Dedifferentiated amniotic fluid mesenchymal stem cell (primary cell): ENCODE measurements at regions not wholly inside any gene's neighbourhood (a gene's known extent, or its start where the extent isn't known, plus 50 kb on each side); places are given as distances from the start of the nearest gene placed in this dataset.

Experiments used
- DNase-seq: peaks from one replicate; pipeline ENCODE4 v3.0.0-alpha.2; 2016; ENCODE audit errors: extremely low spot score

DNA sequence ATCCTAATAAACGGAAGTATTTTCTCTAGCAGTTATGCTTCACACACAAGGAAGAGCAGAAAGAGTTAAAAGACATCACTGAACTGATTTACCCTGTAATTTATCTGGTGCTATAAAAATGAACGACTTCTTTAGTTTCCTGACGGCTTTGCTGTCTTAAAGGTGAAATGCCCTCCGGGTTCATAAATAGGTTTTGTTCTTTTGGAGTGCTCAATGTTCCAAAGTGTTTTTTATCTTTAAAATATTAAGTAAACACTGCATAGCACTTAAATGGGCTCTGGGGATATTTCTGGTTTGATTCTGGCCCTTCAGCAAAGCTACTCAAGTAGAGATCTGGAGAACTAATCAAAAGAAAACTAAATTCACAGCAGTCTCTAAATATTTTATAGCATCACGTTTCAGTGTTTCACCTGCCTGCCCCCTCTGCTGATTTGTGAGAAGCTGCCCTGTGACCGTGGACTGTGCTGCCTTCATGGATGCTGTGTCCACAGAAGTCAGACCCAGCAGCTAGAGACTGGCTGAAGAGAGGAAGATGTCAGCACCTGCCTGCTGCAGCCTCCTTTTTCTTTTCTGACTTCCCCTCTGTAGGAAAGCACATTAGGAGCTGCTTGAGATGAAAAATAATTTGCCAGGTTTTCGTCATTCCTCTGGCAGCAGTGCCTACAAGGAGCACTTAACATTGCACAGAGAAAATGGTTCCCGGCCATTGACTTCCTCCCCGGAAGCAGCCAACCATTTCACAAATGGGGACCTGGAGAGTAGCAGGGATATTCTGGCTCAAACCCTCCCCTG is 205.1 kb upstream of the FSCB start:
- DNase-seq, result no peak

DNA sequence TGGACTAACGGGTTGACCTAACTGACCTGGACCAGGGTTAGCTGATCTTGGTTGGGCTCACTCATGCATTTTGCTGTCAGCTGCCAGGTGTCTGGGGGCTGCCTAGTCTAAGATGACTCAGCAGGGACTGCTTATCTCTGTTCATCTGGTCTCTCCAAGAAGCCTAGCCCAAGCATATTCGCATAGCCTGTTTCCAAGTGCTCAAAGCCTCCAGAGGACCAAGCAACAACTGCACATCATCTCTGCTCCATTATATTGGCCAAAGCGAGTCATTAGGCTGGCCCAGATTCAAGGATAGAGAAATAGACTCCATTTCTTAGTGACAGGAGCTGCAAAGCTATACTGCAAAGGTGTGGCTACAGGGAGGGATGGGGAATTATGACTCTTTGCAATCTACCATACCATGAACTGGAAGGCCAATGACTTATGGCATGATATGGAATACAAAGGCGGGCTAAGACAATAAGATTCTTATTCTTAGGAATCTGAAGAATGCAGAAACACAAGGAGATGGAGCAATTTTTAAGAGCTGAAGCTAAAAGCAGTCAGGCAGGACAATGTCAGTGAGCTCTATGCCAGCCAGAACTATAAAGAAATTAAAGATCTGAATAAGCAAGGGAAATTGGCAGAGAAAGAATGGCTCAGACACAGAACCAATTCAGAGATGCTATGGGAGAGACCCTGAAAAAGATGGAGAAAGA is 194.6 kb upstream of the FSCB start:
- no peak for DNase-seq

DNA sequence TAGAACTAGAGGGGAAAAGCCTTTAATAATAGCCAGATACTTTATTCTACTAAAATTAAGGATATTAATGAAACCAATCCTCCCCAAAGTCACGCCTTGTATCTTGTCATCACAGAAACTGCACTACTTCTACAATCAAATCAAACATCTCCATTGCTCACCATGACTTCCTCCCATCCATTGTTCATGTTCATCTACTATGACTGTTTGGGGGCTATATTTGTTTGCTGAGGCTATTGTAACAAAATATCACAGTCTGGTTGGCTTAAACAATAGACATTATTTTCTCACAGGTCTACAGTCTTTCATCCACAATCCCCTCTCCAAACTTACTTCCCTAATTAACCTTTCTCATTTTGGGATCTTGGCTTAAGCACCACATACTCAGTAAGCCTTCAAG is 193.6 kb upstream of the FSCB start:
- no peak for DNase-seq

DNA sequence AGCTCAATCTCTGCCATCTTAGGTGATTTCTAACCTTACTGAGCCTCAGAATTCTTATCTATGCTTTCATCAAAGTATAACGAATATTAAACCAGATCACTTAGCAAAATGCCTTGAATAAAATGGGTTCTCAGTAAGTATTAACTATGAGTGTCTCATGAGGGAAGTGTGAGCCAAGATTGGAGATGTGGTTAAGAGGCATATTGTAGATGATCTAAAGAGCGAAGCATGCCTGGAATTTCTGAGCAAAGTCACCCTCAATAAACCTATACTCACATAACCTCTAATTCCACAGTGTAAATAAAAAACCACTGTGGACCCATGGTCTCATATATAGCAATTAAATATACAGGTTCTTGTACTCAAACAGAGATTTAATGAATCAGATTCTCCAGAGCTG is 193.1 kb upstream of the FSCB start:
- DNase-seq, result no peak

DNA sequence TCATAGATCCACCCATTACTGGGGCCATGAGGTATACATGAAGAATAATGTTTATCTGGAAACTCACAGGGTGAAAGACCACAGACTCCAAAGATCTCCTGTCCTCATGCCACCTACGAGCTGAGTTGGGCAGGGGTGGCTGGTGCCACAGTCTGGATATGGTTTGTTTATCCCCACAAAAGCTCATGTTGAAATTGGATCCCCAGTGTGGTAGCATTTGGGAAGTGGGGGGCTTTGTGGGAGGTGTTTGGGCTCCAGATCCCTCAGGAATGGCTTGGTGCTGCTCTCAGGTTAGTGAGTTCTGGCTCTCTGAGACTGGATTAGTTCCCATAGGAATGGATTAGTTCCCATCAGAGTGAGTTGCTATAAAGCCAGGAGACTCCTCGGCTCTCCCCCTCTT is 192.3 kb upstream of the FSCB start:
- DNase-seq, result no peak

DNA sequence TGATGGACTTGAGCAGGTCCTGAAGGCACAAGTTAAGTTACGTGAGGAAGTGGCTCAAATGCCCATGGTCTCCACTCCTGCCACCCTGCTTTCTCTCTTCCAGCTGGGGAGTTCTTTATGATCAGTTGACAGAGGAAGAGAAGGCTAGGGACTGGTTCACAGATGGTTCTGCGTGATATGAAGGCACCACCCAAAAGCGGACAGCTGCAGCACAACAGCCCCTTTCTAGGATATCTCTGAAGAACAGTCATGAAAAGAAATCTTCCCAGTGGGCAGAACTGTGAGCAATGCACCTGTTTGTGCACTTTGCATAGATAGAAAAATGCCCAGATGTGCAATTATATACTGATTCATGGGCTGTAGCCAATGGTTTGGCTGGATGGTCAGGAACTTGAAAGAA is 162.4 kb upstream of the FSCB start:
- no peak for DNase-seq

DNA sequence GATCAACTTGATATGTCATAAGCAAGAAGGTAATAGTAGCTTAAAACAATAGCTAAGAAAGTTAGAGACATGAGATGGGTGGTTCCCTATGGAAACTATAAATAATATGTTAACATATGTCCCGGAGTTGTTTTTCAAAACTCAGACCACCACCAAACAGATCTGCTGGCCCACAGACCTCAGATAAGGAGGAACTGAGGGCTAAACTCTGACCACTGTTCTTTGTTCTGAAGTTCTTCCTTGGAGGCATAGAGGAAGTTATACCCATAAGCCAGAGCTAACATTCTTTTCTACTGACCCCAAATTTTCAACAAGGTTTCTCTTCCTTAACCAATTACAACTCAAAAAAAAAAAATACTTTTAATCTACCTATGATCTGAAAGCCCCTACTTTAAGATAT is 156.1 kb upstream of the FSCB start:
- DNase-seq, result no peak

DNA sequence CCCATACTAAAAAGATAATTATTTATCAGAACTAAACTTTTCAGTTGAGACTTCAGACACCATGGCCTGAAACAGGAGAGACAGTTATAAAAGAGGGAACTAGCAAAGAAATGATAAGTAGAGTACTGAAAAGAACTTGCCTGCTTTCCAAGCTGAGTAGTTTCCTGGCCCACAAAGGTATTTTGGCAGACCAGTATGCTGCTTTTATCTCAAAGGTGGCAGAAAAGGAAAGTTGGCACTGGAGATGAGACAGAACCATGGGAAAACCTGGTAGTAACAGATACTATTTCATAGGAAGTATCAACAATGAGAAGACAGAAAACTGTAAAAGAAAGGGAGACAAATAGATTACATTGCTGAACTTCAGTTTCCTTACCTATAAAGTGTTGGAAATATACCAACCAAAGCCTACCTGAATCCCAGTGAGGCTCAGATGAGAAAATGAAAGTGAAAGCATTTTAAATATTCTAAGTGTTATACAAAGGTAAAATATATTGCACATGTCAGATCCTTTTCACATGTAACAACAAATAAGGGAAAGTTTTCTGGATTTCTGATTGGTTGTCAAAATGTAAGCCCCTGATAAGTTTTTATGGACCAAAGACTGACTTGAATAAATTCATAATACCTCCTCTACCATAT is 155.3 kb upstream of the FSCB start:
- DNase-seq, result no peak

DNA sequence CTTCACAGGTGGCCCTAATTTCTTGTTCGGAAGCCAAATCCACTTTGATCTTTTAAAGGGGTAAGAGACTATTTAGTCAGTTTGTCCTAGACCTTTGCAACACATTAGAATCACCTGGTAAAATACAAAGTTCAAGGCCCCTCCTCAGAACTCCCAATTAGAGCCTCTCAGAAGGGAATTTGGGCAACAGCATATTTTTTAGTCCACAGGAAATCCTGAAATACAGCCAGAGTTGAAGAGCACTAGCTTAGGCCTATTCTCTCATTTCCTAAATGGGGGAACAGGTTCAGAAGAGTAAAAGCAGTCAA is 151.3 kb upstream of the FSCB start:
- DNase-seq, result no peak

DNA sequence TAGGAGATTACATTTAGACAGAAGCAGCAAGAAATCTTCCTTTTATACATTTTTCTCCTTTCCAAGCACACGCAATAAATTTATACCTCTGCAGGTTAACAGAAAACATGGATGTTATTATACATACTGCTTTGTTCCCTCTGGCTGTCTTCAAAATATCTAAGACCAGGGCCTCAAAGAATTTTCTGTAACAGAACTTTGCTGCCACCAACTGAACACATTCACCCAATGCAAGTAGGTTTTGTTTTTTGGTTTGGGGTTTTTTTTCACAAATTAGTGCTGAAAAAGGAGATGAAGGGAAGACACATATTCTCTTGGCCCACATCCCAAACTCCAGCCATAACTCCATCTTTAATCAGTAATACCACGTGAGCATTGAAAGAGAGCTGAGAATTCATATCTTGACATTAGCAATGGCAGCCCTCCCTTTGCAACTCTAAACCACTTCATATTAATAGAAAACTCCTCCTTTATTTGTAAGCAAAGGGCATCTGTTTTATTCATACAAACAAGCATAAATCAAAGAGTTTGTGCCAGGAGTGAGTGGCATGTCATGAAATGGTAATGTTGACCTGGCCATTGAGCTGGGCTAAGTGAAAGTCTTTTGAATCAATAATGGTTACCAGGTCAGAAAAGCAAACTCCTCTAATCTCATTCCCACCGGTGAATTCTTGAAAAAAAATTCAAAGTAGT is 150.8 kb upstream of the FSCB start:
- DNase-seq, result no peak

DNA sequence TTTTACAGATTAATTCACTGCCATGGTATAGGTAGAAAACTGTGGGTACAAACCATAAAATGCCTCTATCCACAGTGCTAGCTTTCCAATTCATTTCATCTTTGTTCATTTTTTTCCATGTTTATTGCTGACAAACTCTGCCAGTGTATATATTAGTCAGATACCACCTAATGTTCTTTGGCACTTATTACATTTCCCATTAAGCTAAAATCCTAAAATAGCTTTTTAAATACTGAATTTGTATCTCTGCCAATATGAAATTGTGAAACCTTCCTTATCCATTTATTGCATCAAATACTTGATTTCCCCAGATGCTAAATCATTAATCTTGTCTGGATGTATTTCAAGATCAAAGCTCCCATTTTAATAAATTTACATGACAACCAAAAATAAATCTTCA is 150.1 kb upstream of the FSCB start:
- DNase-seq, result no peak

DNA sequence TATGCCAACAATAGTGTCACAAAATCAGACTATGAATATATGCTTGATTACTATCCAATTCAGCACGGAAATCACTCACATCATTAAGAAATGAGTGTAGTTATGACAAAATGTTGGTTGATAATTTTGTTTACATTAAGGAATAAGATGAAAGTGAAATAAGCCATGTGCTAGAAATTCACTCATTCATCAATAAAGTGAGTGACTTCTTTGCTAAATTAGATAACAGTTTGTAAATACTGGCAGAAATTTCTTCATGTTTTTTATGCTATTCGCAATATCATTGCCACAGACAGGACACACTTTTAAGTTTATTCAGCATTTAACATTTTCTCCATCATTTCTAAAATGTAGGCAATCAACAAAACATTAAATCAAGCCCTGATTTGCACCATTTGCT is 147.5 kb upstream of the FSCB start:
- DNase-seq, result no peak

DNA sequence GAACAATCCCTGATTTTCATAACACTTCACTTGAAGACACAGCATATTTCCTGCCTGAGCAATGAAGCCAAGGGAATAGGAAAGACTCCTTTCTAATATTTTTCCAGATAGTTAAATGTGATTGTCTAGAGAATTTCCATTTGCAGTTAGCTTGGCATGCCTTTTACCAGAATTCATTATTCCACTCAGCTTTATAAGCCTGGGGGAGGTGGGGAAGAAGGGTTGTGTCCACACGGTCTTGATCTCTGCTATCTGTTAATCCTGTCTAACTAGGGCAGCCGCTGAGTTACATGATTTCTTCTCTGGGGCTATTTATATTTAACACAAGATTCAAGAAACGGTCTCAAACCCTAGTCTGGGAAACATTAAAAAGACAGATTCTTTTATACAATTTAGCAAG is 146.6 kb upstream of the FSCB start:
- no peak for DNase-seq

DNA sequence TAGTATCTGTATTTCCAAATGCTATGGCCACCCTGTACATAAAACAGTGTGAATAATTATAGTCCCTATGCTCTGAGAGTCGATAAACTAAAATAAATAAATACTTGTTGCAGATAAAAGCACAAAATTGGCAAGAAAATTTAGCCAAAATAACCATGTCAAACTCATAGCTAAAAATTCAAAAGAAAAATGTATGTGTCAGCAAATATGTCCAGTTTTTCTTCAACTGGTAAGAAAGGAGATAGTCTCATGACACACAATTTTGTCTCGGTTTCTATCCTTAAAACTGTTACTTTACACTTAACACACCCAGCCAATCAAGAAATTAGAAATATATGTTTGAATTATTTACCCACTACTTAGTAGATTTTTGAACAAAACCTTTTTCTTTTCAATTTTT is 145.6 kb upstream of the FSCB start:
- no peak for DNase-seq

DNA sequence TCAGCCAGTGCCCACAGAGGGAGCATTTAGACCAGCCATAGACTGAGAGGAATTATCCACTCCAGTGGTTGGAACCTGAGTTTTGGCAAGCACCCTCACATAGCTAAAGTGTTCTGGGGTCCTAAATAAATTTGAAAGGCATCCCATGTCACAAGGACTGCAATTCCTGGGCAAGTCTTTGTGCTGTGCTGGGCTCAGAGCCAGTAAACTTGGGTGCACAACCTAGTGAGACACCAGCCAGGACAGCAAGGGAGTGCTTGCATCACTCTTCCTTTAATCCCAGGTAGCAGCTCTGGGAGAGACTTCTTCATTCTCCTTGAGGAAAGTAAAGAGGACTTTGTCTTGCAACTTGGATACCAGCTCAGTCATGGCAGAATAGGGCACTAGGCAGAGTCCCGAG is 142.0 kb upstream of the FSCB start:
- no peak for DNase-seq

DNA sequence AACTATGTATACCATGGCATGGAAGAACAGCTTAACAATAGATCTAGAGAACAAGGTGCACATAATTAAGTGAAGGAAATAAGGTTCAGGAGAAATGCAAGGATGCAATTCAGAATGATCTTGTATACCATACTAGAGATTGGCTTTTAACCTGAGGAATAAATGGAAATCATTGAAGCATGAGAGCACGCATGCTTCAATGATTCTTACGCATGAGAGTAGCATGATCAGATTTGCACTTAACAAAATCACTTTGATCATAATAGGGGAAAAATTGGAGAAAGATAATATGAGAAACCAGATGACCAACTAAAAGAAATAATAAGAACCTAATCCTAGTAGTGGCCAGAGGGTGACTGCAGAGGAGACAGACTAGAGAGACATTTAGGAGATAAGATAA is 133.3 kb upstream of the FSCB start:
- no peak for DNase-seq

DNA sequence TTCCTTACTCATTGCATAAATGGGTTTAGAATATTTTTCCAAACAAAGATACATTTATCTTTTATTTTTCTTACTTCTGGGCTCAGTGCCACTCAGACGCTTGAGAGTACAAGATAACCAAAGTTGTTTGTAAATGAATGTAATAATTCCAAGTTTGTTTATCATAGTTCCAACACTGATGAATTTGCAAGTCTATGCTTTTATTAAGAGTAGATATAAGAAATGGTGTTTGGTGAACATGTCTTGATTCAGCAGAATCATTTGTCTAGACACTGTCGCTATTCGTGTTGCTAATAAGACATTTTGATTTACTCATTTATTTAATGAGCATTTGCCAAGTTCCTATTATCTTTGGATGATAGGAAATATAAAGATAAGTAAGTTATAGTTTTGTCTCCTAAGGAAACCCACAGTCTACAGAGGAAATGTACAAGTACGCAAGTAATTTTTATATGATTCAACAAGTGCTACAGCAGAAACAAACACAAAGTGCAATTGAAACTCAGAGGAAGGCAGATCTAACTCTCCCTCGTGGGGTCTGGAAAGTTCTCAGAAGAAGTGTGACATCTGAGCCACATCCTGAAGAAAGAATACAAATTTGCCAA is 132.8 kb upstream of the FSCB start:
- no peak for DNase-seq

DNA sequence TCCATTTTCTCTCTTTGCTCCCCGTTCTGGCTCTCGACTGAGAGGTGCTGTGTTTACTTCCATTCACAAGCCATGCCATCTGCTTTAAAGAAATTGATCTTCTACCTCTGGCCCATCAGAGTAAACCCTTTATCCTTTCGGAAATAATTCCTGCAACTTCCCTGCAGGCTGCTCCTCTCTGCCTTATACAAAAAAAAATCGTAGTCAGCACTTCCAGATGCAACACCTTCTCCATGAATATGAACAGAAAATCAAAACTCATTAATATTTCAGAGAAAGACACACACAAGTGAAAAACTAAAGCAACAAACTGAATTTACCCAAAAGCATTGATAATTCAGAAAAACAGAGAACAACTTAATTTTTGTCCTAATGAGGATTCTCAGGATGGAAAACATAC is 127.6 kb upstream of the FSCB start:
- DNase-seq, result no peak

DNA sequence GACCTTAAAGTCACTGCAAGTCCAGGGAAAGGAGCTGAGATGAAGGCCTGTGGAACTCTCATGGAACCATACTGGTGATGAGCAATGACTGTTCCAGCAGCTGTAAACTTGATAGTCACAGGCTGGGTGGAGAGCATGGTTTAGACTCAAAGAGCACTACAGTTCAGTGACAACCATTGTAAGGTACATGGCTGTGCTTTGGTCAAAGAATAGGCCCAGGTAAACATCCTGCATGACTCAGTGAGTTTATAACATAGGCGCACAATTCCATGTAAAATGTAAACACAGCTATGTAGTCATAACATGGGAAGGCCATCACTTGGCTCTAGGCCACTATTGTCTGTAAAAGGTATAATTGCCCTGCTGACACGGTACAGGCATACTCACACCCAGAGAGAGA is 119.3 kb upstream of the FSCB start:
- DNase-seq, result no peak

DNA sequence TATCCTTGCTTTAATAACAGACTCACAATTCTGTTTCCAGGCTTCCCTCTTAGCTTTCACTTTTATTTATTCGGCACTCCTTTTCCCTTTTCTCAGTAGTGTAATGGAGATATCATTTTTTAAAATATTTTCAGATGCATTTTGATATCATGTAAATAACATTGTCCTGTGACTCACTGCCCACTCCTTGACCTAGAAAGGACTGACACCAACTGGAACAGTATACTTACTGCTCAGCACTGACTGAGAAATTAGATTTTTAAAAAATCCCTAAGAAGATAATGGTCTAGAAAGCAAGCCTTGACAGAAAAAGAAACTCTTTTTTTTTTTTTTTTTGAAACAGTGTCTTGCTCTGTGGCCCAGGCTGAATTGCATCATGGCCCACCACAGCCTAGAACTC is 118.0 kb upstream of the FSCB start:
- no peak for DNase-seq

DNA sequence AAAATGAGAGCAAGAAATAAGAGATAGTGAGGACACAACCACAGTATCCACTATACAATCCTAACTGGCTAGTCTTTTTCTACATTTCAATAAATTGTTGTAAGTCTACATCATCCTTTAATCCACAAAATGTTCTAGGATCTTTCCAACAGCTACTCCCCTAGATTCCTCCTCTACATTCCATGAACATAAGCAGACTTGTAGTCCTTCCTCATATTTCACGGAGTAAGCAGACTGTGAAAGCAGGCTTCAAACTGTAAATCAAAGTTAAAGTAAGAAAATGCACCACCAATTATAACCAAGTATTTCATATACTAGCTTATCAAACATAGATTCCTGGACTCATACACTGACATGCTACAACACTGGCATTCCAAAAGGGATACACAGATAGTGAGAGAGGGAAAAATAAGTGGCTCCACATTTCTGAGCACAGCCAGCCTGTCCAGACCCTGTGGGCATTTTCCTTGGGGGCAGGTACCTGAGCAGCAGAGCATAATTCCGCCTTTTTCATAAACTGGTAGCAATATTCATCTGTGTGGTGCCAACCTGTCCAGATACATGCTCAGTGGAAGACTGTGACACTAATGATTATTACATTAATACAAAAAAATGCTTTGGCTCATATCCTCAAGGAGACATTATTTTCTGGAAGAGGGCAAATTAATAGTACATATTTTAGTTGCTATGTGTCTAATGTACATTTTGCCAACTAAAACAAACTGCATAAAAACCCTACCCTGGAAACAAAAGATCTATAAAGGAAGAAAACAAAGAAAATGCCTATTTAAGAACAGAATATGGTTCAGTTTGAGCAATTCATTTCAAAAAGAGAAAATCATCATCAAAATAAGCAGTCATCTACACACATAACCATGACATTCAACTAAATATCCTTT is 113.3 kb upstream of the FSCB start:
- DNase-seq, result no peak
